WTC11 (cell line): ENCODE measurements at regions not wholly inside any gene's neighbourhood (a gene's known extent, or its start where the extent isn't known, plus 50 kb on each side); places are given as distances from the start of the nearest gene placed in this dataset.

Experiments used
- ATAC-seq: fragments of 200-7000 bp; cut with Tn5 transposase; 2 replicates; pipeline ENCODE4 v1.10.0; 2021; ENCODE audit warnings: mild to moderate bottlenecking, moderate library complexity
- CTCF ChIA-PET: fragments of 300-600 bp; sonication (Branson Sonifier 250); formaldehyde crosslinking; loops from one replicate; lab custom pipeline; 2021; ENCODE audit warnings: antibody characterized with exemption; lab: Charles Lee
- POLR2A ChIA-PET: fragments of 350-600 bp; sonication (Branson Sonifier 250); formaldehyde crosslinking; loops from one replicate; lab custom pipeline; 2021; ENCODE audit warnings: antibody characterized with exemption; lab: Charles Lee
- DNase-seq: peaks from one replicate; pipeline ENCODE4 v3.0.0; 2021; ENCODE audit warnings: low spot score
- H3K27ac Mint-ChIP-seq: 2 replicates; pipeline ENCODE4 v1.8.0; 2021; ENCODE audit warnings: mixed read lengths
- H3K27me3 Mint-ChIP-seq: 2 replicates; pipeline ENCODE4 v1.8.0; 2021; ENCODE audit warnings: low read depth, mild to moderate bottlenecking, moderate library complexity, mixed read lengths
- H3K36me3 Mint-ChIP-seq: 2 replicates; pipeline ENCODE4 v1.8.0; 2021; ENCODE audit warnings: mixed read lengths
- H3K4me1 Mint-ChIP-seq: 2 replicates; pipeline ENCODE4 v1.8.0; 2022; ENCODE audit warnings: mixed read lengths
- H3K4me3 Mint-ChIP-seq: 2 replicates; pipeline ENCODE4 v1.8.0; 2021; ENCODE audit warnings: mild to moderate bottlenecking, moderate library complexity, mixed read lengths
- H3K9me3 Mint-ChIP-seq: 2 replicates; pipeline ENCODE4 v1.8.0; 2021; ENCODE audit warnings: mixed read lengths
- ARID4B ChIP-seq: sonication (generic); formaldehyde crosslinking; IDR thresholded peaks from 2 replicates; pipeline ENCODE4 v1.8.0; 2023; ENCODE audit warnings: missing genetic modification reagents, mild to moderate bottlenecking, borderline replicate concordance
- ATF2 ChIP-seq: sonication (generic); formaldehyde crosslinking; IDR thresholded peaks from 2 replicates; pipeline ENCODE4 v1.8.1; 2022; ENCODE audit warnings: low read depth, missing genetic modification reagents, borderline replicate concordance
- ATF6 ChIP-seq: sonication (generic); formaldehyde crosslinking; IDR thresholded peaks from 2 replicates; pipeline ENCODE4 v1.8.1; 2023; ENCODE audit warnings: mild to moderate bottlenecking, missing genetic modification reagents
- CREB1 ChIP-seq: sonication (generic); formaldehyde crosslinking; IDR thresholded peaks from 2 replicates; pipeline ENCODE4 v1.8.0; 2023; ENCODE audit warnings: mild to moderate bottlenecking, missing genetic modification reagents
- GRHL2 ChIP-seq: fragments of 250-450 bp; sonication (Bioruptor Pico); IDR thresholded peaks from 2 replicates; pipeline ENCODE4 v1.8.0; 2022; ENCODE audit warnings: mild to moderate bottlenecking, moderate library complexity; ENCODE audit not compliant: insufficient replicate concordance, severe bottlenecking
- IRF1 ChIP-seq: sonication (generic); formaldehyde crosslinking; IDR thresholded peaks from 2 replicates; pipeline ENCODE4 v1.8.0; 2023; ENCODE audit warnings: missing genetic modification reagents
- JUN ChIP-seq: sonication (generic); formaldehyde crosslinking; IDR thresholded peaks from 2 replicates; pipeline ENCODE4 v1.8.0; 2023; ENCODE audit warnings: mild to moderate bottlenecking, missing genetic modification reagents
- KAT7 ChIP-seq: sonication (generic); formaldehyde crosslinking; IDR thresholded peaks from 2 replicates; pipeline ENCODE4 v1.8.1; 2023; ENCODE audit warnings: missing genetic modification reagents, mild to moderate bottlenecking, borderline replicate concordance
- MXD4 ChIP-seq: fragments of 250-450 bp; sonication (Bioruptor Pico); IDR thresholded peaks from 2 replicates; pipeline ENCODE4 v1.8.0; 2021; ENCODE audit warnings: mild to moderate bottlenecking, moderate library complexity, borderline replicate concordance
- NFE2L1 ChIP-seq: sonication (generic); formaldehyde crosslinking; IDR thresholded peaks from 2 replicates; pipeline ENCODE4 v1.8.1; 2023; ENCODE audit warnings: missing genetic modification reagents
- SMAD4 ChIP-seq: sonication (generic); formaldehyde crosslinking; IDR thresholded peaks from 2 replicates; pipeline ENCODE4 v1.8.0; 2022; ENCODE audit warnings: mild to moderate bottlenecking, missing genetic modification reagents
- ZNF263 ChIP-seq: sonication (generic); formaldehyde crosslinking; IDR thresholded peaks from 2 replicates; pipeline ENCODE4 v1.8.1; 2022; ENCODE audit warnings: low read depth, mild to moderate bottlenecking, moderate library complexity, missing genetic modification reagents
- ZNF281 ChIP-seq: sonication (generic); formaldehyde crosslinking; IDR thresholded peaks from 2 replicates; pipeline ENCODE4 v1.8.0; 2023; ENCODE audit warnings: mild to moderate bottlenecking, missing genetic modification reagents
- ZNF396 ChIP-seq: fragments of 250-450 bp; sonication (Bioruptor Pico); IDR thresholded peaks from 2 replicates; pipeline ENCODE4 v1.8.0; 2021; ENCODE audit warnings: mild to moderate bottlenecking, moderate library complexity, borderline replicate concordance
- ZNF416 ChIP-seq: fragments of 250-450 bp; sonication (Bioruptor Pico); IDR thresholded peaks from 2 replicates; pipeline ENCODE4 v1.9.0; 2021; ENCODE audit warnings: mild to moderate bottlenecking, inconsistent platforms
- ZNF423 ChIP-seq: fragments of 250-450 bp; sonication (Bioruptor Pico); IDR thresholded peaks from 2 replicates; pipeline ENCODE4 v2.1.2; 2022; ENCODE audit warnings: mild to moderate bottlenecking, moderate library complexity
- TF ChIP-seq, protein P1 (sequence below): sonication (generic); formaldehyde crosslinking; IDR thresholded peaks from 2 replicates; pipeline ENCODE4 v1.8.0; 2022; ENCODE audit warnings: mild to moderate bottlenecking, missing genetic modification reagents

DNA sequence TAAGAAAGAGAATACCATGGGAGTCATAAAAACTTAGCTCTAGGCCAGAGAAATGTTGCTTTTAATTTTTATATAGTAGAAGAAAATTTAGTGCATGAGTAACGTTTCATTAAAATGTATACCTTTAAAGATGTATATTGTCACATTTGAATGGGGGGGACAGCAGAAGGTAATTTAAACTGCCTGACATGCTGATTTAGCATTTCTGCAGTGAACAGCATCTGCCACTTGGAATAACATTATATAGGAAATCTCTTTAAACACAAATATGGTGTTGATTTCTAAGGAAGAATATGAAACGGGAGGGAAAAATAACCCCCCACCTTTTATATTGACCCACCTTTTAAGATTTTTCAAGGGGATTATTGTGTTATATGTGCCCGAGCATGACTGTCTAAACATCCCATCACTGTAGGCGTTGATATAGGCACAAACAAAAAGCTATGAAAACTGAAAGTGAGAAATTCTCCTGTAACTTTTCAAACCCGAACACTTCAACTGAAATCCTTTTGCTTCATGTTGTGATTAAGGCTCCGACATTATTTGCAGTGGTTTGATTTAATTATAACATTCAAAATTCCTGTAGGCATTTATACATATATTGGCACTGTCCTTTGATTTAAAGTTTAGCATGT, 244.7 kb upstream of the CELF2 start:
- no peaks in the 10 kb centered on the region for H3K4me1 Mint-ChIP-seq
- CTCF ChIA-PET = no interaction called here

DNA sequence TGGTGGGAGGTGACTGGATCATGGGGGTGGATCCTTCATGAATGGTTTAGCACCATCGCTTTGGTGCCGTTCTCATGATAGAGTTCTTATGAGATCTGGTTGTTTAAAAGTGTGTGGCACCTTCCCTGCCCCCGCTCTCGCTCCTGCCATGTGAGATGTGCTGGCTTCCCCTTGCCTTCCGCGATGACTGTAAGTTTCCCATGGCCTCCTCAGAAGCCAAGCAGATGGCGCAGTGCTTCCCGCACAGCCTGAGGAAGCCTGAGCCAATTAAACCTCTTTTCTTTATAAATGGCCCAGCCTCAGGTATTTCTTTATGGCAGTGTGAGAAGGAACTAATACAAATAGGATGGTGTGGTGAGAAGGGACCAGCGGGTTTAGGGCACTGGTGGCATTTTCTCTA, 243.3 kb upstream of the CELF2 start:
- no peaks in the 10 kb centered on the region for H3K27me3 Mint-ChIP-seq
- no peak overlapping the region for H3K4me3 Mint-ChIP-seq
- CTCF ChIA-PET = no interaction called here
- ATAC-seq (no peak), DNase-seq (no peak)
- H3K9me3 Mint-ChIP-seq = peaks cover 6% of the 10 kb centered on the region
- H3K27ac Mint-ChIP-seq = no peak overlapping the region
- POLR2A ChIA-PET = no interaction called here
- H3K4me1 Mint-ChIP-seq = no peaks in the 10 kb centered on the region
- H3K36me3 Mint-ChIP-seq = no peaks in the 10 kb centered on the region
- TF ChIP-seq ATF6 (no peak), GRHL2 (CRISPR knock-in tag) (no peak), ZNF396 (CRISPR knock-in tag) (no peak), ARID4B (CRISPR knock-in tag) (no peak), ZNF416 (CRISPR knock-in tag) (no peak), CREB1 (CRISPR knock-in tag) (no peak), ZNF281 (no peak), ZNF423 (CRISPR knock-in tag) (no peak)
- TF ChIP-seq, protein P1, sequence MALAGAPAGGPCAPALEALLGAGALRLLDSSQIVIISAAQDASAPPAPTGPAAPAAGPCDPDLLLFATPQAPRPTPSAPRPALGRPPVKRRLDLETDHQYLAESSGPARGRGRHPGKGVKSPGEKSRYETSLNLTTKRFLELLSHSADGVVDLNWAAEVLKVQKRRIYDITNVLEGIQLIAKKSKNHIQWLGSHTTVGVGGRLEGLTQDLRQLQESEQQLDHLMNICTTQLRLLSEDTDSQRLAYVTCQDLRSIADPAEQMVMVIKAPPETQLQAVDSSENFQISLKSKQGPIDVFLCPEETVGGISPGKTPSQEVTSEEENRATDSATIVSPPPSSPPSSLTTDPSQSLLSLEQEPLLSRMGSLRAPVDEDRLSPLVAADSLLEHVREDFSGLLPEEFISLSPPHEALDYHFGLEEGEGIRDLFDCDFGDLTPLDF = no peak

More for the DNA sequence above, 244.7 kb upstream of the CELF2 start:
- Mint-ChIP-seq H3K27me3 (no peaks in the 10 kb centered on the region), H3K36me3 (no peaks in the 10 kb centered on the region), H3K4me3 (no peak overlapping the region), H3K27ac (no peak overlapping the region), H3K9me3 (peaks cover 6% of the 10 kb centered on the region)
- no peak for DNase-seq
- no peak for ATAC-seq
- no peak for TF ChIP-seq IRF1 (CRISPR knock-in tag)
- TF ChIP-seq ZNF263 = no peak
- TF ChIP-seq MXD4 = no peak
- TF ChIP-seq ATF6 = no peak
- no peak for TF ChIP-seq SMAD4 (CRISPR knock-in tag)
- no peak for TF ChIP-seq JUN
- no peak for TF ChIP-seq NFE2L1 (CRISPR knock-in tag)
- no peak for TF ChIP-seq KAT7
- no peak for TF ChIP-seq ATF2 (CRISPR knock-in tag)
- POLR2A ChIA-PET = no interaction called here
